Breast epithelium (tissue), 3 donors: ENCODE measurements at regions not wholly inside any gene's neighbourhood (a gene's known extent, or its start where the extent isn't known, plus 50 kb on each side); places are given as distances from the start of the nearest gene placed in this dataset.

ENCODE experiments used
- CTCF ChIP-seq, 3 donors: fragments of 450-650 bp; IDR thresholded peaks; one replicate each; pipeline ENCODE4 v1.5.1; 2016 to 2017; ENCODE audit warnings: antibody characterized with exemption in 3 of 3, mild to moderate bottlenecking in 3 of 3, moderate library complexity in 3 of 3
- POLR2A ChIP-seq: fragments of 450-650 bp; IDR thresholded peaks from one replicate; pipeline ENCODE4 v1.6.1; 2016; ENCODE audit warnings: antibody characterized with exemption, mild to moderate bottlenecking, moderate library complexity
- POLR2AphosphoS5 ChIP-seq, 3 donors: sonication (generic); formaldehyde crosslinking; IDR thresholded peaks; one replicate each; pipeline ENCODE4 v1.6.1; 2017; ENCODE audit warnings: antibody characterized with exemption in 3 of 3

- TF ChIP-seq CTCF (IDR thresholded peaks at IDR 0.05), result peak in 2 of 3 donors; percentile 41 to 49
- TF ChIP-seq POLR2A, result no peak
- TF ChIP-seq POLR2AphosphoS5 (IDR thresholded peaks at IDR 0.05), result no peak
Observed at GRCh38 chrX:155819966-155820491, 61.1 kb upstream of the VAMP7 start.
